Upper lobe of left lung (tissue), 6 donors: ENCODE measurements at regions not wholly inside any gene's neighbourhood (a gene's known extent, or its start where the extent isn't known, plus 50 kb on each side); places are given as distances from the start of the nearest gene placed in this dataset.

Source experiments
- ATAC-seq, 2 donors: fragments of 200-7000 bp; cut with Tn5 transposase; one replicate each; pipeline ENCODE4 v1.9.1; 2022; ENCODE audit warnings: mild to moderate bottlenecking in 2 of 2, moderate library complexity in 2 of 2; ENCODE audit not compliant: low FRiP score in 2 of 2
- DNase-seq, 2 donors: peaks; one replicate each; pipeline ENCODE4 v3.0.0-alpha.2; 2019 to 2020
- H3K27ac ChIP-seq, 4 donors: fragments of 200-600 bp; sonication (generic); one replicate each; pipeline ENCODE4 v1.5.1; 2016 to 2019
- H3K27me3 ChIP-seq, 4 donors: fragments of 200-600 bp; sonication (generic); one replicate each; pipeline ENCODE4 v1.5.1; 2017 to 2019
- H3K36me3 ChIP-seq, 4 donors: fragments of 200-600 bp; sonication (generic); one replicate each; pipeline ENCODE4 v1.5.1; 2016 to 2019
- H3K4me1 ChIP-seq, 4 donors: fragments of 200-600 bp; sonication (generic); one replicate each; pipeline ENCODE4 v1.5.1; 2018 to 2019
- H3K4me3 ChIP-seq, 4 donors: fragments of 200-600 bp; sonication (generic); one replicate each; pipeline ENCODE4 v1.5.1; 2017 to 2019; ENCODE audit warnings: mild to moderate bottlenecking in 2 of 4, moderate library complexity in 1 of 4
- H3K9me3 ChIP-seq, 4 donors: fragments of 200-600 bp; sonication (generic); one replicate each; pipeline ENCODE4 v1.5.1; 2018 to 2019
- CTCF ChIP-seq, 6 experiments: fragments of 450-650 bp in 4 of 6; fragments of 200-600 bp in 2 of 6; sonication (generic) in 2 of 6; IDR thresholded peaks; one replicate each; pipeline ENCODE4 v1.5.1; 2016 to 2019; ENCODE audit warnings: antibody characterized with exemption in 6 of 6
- EP300 ChIP-seq, 4 donors: sonication (generic); formaldehyde crosslinking; IDR thresholded peaks; one replicate each; pipeline ENCODE4 v1.5.1; 2017; ENCODE audit warnings: antibody characterized with exemption in 4 of 4, control low read depth in 2 of 4
- POLR2A ChIP-seq, 4 donors: fragments of 450-650 bp; IDR thresholded peaks; one replicate each; pipeline ENCODE4 v1.5.1; 2016 to 2017; ENCODE audit warnings: antibody characterized with exemption in 4 of 4, mild to moderate bottlenecking in 2 of 4
- POLR2AphosphoS5 ChIP-seq, 2 donors: sonication (generic); formaldehyde crosslinking; IDR thresholded peaks; one replicate each; pipeline ENCODE4 v1.5.1; 2017; ENCODE audit warnings: antibody characterized with exemption in 2 of 2
- WGBS, 2 donors: methylation state at CpG; one replicate each; pipeline ENCODE4 v1.1.5; 2017 to 2018; 5-methylcytosine and 5-hydroxymethylcytosine counted together
- donor health status: DM: no; HTN: no; CAD: no; lungs with moderate emphysema.
- donor health status: DM: no; HTN: yes; CAD: no; lungs with severe emphysema.

GRCh38 chr4:45876235-45876890 is 247.5 kb downstream of the GABRG1 start:
- H3K27ac ChIP-seq, result no peak overlapping the region
- DNase-seq (no peak), ATAC-seq (no peak)
- WGBS, 2 donors, result 79 to 94% methylated on average over 2 of the region's 2 CpGs
- H3K9me3 ChIP-seq, result no peaks in the 10 kb centered on the region
- H3K36me3 ChIP-seq, result no peaks in the 10 kb centered on the region
- no peaks in the 10 kb centered on the region for H3K27me3 ChIP-seq
- no peak overlapping the region for H3K4me3 ChIP-seq
- no peaks in the 10 kb centered on the region for H3K4me1 ChIP-seq
- TF ChIP-seq CTCF (IDR thresholded peaks at IDR 0.05) (no peak), POLR2A (IDR thresholded peaks at IDR 0.05) (no peak), POLR2AphosphoS5 (IDR thresholded peaks at IDR 0.05) (no peak), EP300 (IDR thresholded peaks at IDR 0.05) (no peak)

GRCh38 chr4:45869184-45869583 is 254.7 kb downstream of the GABRG1 start:
- Histone ChIP-seq H3K27ac (no peak overlapping the region), H3K4me3 (no peak overlapping the region), H3K27me3 (no peaks in the 10 kb centered on the region), H3K9me3 (no peaks in the 10 kb centered on the region), H3K4me1 (no peaks in the 10 kb centered on the region), H3K36me3 (no peaks in the 10 kb centered on the region)
- no peak for DNase-seq
- TF ChIP-seq EP300 (IDR thresholded peaks at IDR 0.05), result no peak
- TF ChIP-seq CTCF (IDR thresholded peaks at IDR 0.05), result no peak
- TF ChIP-seq POLR2AphosphoS5 (IDR thresholded peaks at IDR 0.05), result no peak
- no peak for TF ChIP-seq POLR2A (IDR thresholded peaks at IDR 0.05)
- 55 to 60% methylated on average over 3 of the region's 3 CpGs for WGBS, 2 donors
- no peak for ATAC-seq

- H3K27me3 ChIP-seq, result no peaks in the 10 kb centered on the region
- no peaks in the 10 kb centered on the region for H3K4me1 ChIP-seq
- ATAC-seq, result no peak
- no peak overlapping the region for H3K4me3 ChIP-seq
- DNase-seq, result no peak
- no peak overlapping the region for H3K27ac ChIP-seq
- no peaks in the 10 kb centered on the region for H3K9me3 ChIP-seq
- no peak for TF ChIP-seq EP300 (IDR thresholded peaks at IDR 0.05)
- no peaks in the 10 kb centered on the region for H3K36me3 ChIP-seq
- WGBS, 2 donors, result 34 to 45% methylated on average over 2 of the region's 2 CpGs
Observed at GRCh38 chr4:45865781-45866180, 258.1 kb downstream of the GABRG1 start.

DNA sequence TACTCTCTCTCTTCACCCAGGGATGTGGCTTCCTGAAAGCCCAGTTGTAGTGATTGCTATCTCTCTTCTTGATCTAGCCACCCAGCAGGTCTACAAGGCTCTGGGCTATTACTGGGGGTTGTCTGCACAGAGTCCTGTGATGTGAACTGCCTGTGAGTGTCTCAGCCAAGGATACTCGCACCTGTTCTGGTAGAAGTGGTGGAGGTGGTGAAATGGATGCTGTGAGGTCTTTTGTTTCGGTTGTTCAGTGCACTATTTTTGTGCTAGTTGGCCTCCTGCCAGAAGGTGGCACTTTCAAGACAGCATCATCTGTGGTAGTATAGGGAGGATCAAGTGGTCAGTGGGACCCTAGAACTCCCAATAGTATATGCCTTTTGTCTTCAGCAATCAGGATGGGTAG is 268.0 kb downstream of the GABRG1 start:
- no peak overlapping the region for H3K27ac ChIP-seq
- no peak for ATAC-seq
- H3K9me3 ChIP-seq, result peaks cover 0 to 8% (median 2%) of the 10 kb centered on the region in 4 donors
- no peaks in the 10 kb centered on the region for H3K36me3 ChIP-seq
- H3K4me1 ChIP-seq, result no peaks in the 10 kb centered on the region
- no peak overlapping the region for H3K4me3 ChIP-seq
- no peak for DNase-seq
- 88 to 93% methylated on average over 2 of the region's 2 CpGs for WGBS, 2 donors
- no peaks in the 10 kb centered on the region for H3K27me3 ChIP-seq
- TF ChIP-seq POLR2AphosphoS5 (IDR thresholded peaks at IDR 0.05) (no peak), EP300 (IDR thresholded peaks at IDR 0.05) (no peak), POLR2A (IDR thresholded peaks at IDR 0.05) (no peak), CTCF (IDR thresholded peaks at IDR 0.05) (no peak)

GRCh38 chr4:45846016-45846415 is 277.8 kb downstream of the GABRG1 start:
- ATAC-seq (no peak), DNase-seq (no peak)
- no peak overlapping the region for H3K4me3 ChIP-seq
- H3K27ac ChIP-seq, result no peak overlapping the region
- no peaks in the 10 kb centered on the region for H3K9me3 ChIP-seq
- no peaks in the 10 kb centered on the region for H3K4me1 ChIP-seq
- WGBS, 2 donors, result 91 to 96% methylated on average over 1 of the region's 1 CpG
- no peaks in the 10 kb centered on the region for H3K27me3 ChIP-seq
- TF ChIP-seq EP300 (IDR thresholded peaks at IDR 0.05) (no peak), CTCF (IDR thresholded peaks at IDR 0.05) (no peak), POLR2AphosphoS5 (IDR thresholded peaks at IDR 0.05) (no peak), POLR2A (IDR thresholded peaks at IDR 0.05) (no peak)
- no peaks in the 10 kb centered on the region for H3K36me3 ChIP-seq
